RWPE2 (cell line): ENCODE measurements at regions not wholly inside any gene's neighbourhood (a gene's known extent, or its start where the extent isn't known, plus 50 kb on each side); places are given as distances from the start of the nearest gene placed in this dataset.

Experiments used
- ATAC-seq: fragments of 200-7000 bp; cut with Tn5 transposase; 3 replicates; pipeline ENCODE4 v1.9.1; 2021; ENCODE audit warnings: low read depth
- DNase-seq: peaks from one replicate; pipeline ENCODE4 v3.0.0-alpha.2; 2020; ENCODE audit warnings: low spot score
- H3K27ac ChIP-seq: fragments of 450-650 bp; 2 replicates; pipeline ENCODE4 v1.5.1; 2017; ENCODE audit warnings: mild to moderate bottlenecking; ENCODE audit not compliant: poor library complexity, severe bottlenecking
- H3K27me3 ChIP-seq: fragments of 250-450 bp; sonication (Bioruptor Pico); 2 replicates; pipeline ENCODE4 v1.5.1; 2021; ENCODE audit warnings: mild to moderate bottlenecking, moderate library complexity; ENCODE audit not compliant: insufficient read depth, poor library complexity, severe bottlenecking
- H3K36me3 ChIP-seq: fragments of 250-450 bp; sonication (Bioruptor Pico); 2 replicates; pipeline ENCODE4 v1.5.1; 2020; ENCODE audit warnings: low read depth, mild to moderate bottlenecking, moderate library complexity
- H3K4me1 ChIP-seq: fragments of 250-450 bp; sonication (Bioruptor Pico); 2 replicates; pipeline ENCODE4 v1.5.1; 2021; ENCODE audit warnings: mild to moderate bottlenecking, moderate library complexity; ENCODE audit not compliant: insufficient read depth, poor library complexity, severe bottlenecking
- H3K4me3 ChIP-seq: fragments of 250-450 bp; sonication (Bioruptor Pico); 2 replicates; pipeline ENCODE4 v1.5.1; 2021; ENCODE audit warnings: mild to moderate bottlenecking, moderate library complexity; ENCODE audit not compliant: severe bottlenecking
- H3K9me3 ChIP-seq: fragments of 250-450 bp; sonication (Bioruptor Pico); 2 replicates; pipeline ENCODE4 v1.5.1; 2021; ENCODE audit warnings: mild to moderate bottlenecking, moderate library complexity; ENCODE audit not compliant: severe bottlenecking
- TF ChIP-seq, protein P1 (sequence below): fragments of 450-650 bp; IDR thresholded peaks from one replicate; pipeline ENCODE4 v1.5.1; 2017; ENCODE audit warnings: mild to moderate bottlenecking, moderate library complexity; ENCODE audit not compliant: poor library complexity, severe bottlenecking

GRCh38 chrX:39813631-39814277 lies 284.0 kb downstream of the BCOR start:
- peak; percentile 36; the same call in 1 of the 3 replicates for ATAC-seq
- no peaks in the 10 kb centered on the region for H3K27me3 ChIP-seq

GRCh38 chrX:39814391-39814790 lies 283.4 kb downstream of the BCOR start:
- H3K9me3 ChIP-seq = no peaks in the 10 kb centered on the region
- peaks cover 3% of the 10 kb centered on the region for H3K4me1 ChIP-seq
- DNase-seq (no peak), ATAC-seq (no peak)
- no peak overlapping the region for H3K4me3 ChIP-seq
- H3K27ac ChIP-seq = no peak overlapping the region
- H3K27me3 ChIP-seq = no peaks in the 10 kb centered on the region
- no peaks in the 10 kb centered on the region for H3K36me3 ChIP-seq
- TF ChIP-seq, protein P1, sequence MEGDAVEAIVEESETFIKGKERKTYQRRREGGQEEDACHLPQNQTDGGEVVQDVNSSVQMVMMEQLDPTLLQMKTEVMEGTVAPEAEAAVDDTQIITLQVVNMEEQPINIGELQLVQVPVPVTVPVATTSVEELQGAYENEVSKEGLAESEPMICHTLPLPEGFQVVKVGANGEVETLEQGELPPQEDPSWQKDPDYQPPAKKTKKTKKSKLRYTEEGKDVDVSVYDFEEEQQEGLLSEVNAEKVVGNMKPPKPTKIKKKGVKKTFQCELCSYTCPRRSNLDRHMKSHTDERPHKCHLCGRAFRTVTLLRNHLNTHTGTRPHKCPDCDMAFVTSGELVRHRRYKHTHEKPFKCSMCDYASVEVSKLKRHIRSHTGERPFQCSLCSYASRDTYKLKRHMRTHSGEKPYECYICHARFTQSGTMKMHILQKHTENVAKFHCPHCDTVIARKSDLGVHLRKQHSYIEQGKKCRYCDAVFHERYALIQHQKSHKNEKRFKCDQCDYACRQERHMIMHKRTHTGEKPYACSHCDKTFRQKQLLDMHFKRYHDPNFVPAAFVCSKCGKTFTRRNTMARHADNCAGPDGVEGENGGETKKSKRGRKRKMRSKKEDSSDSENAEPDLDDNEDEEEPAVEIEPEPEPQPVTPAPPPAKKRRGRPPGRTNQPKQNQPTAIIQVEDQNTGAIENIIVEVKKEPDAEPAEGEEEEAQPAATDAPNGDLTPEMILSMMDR = peak; percentile 29

More at GRCh38 chrX:39813631-39814277, 284.0 kb downstream of the BCOR start:
- no peak overlapping the region for H3K27ac ChIP-seq
- no peaks in the 10 kb centered on the region for H3K36me3 ChIP-seq
- no peak overlapping the region for H3K4me3 ChIP-seq
- H3K9me3 ChIP-seq = no peaks in the 10 kb centered on the region
- DNase-seq = no peak
- TF ChIP-seq, protein P1 = no peak
- H3K4me1 ChIP-seq = peaks cover 6% of the 10 kb centered on the region

- H3K9me3 ChIP-seq = no peaks in the 10 kb centered on the region
- H3K4me3 ChIP-seq = no peak overlapping the region
- TF ChIP-seq, protein P1 = no peak
- no peaks in the 10 kb centered on the region for H3K36me3 ChIP-seq
- H3K4me1 ChIP-seq = peaks cover 3% of the 10 kb centered on the region
- ATAC-seq (no peak), DNase-seq (no peak)
- H3K27me3 ChIP-seq = no peaks in the 10 kb centered on the region
- no peak overlapping the region for H3K27ac ChIP-seq
Observed at GRCh38 chrX:39815631-39816030, 282.1 kb downstream of the BCOR start.

DNA sequence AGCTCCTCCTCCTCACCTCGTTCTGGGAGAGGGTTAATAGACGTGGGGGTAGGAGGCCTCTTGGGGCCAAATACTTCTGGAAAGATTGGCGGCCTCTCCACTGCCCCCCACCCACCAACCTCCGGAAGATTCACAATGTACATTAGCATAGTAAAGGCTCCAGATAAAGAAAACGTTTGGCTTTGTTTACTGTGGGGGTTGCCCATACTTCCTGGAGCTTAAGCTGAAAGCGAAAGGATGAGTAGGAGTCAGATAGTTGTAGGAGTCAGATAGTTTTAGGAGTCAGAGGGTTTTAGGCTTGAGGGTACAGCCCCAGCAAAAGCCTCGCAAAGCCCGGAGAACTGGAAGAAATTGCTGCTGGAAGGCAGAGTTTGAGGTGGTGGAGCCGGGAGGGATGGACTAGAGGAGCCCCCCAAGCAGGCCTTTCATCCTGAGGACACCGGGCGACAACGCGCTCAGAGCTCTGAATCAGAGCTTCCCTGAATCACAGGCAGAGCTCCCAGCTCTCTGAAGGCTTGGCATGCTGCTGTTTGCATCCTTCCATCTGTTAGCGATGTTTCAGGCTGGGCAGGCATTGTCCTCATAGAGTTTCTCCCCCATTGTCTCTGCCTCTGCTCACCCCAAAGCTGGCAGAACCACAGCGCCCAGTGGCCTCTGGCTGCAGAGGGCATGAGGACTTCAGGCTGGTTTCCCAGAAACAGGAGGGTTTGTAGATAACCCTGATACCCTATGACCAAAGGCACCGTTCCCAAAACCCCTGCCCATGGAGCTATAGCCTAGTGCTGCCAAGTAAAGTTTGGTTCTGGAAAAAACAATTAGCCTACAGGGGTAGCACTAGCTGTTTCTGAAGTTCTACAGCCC lies 280.7 kb downstream of the BCOR start:
- Histone ChIP-seq H3K9me3 (no peaks in the 10 kb centered on the region), H3K36me3 (no peaks in the 10 kb centered on the region), H3K27me3 (no peaks in the 10 kb centered on the region), H3K4me3 (no peak overlapping the region), H3K4me1 (peaks cover 3% of the 10 kb centered on the region), H3K27ac (no peak overlapping the region)
- TF ChIP-seq, protein P1 = no peak
- DNase-seq = no peak
- ATAC-seq = no peak
